GM20431 (cell line): ENCODE measurements at regions not wholly inside any gene's neighbourhood (a gene's known extent, or its start where the extent isn't known, plus 50 kb on each side); places are given as distances from the start of the nearest gene placed in this dataset.

Experiments used
- in situ Hi-C: fragments of 300-500 bp; cut with MseI, MboI; formaldehyde crosslinking; loops from one replicate; pipeline ENCODE4 v1.15.0; 2020; ENCODE audit warnings: low sequenced_read_pairs; ENCODE audit not compliant: unreplicated experiment

DNA sequence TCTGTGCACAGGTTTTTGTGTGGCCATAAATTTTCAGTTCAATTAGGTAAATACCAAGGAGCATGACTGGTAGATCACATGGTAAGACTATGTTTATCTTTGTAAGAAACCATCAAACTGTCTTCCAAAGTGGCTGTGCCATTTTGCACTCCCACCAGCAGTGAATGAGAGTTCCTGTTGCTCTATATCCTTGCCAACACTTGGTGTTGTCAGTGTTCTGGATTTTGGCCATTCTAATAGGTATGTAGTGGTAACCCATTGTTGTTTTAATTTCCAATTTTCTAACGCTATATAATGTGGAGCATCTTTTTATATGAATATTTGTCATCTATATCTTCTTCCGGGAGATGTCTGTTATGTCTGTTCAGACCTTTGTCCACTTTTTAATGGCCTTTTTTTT lies 51.7 kb upstream of the MED4 start:
- in situ Hi-C loops: loop anchor here (25.0 kb wide), 2 partner anchors 441 to 616 kb away; no protein-coding TSS in a partner anchor

DNA sequence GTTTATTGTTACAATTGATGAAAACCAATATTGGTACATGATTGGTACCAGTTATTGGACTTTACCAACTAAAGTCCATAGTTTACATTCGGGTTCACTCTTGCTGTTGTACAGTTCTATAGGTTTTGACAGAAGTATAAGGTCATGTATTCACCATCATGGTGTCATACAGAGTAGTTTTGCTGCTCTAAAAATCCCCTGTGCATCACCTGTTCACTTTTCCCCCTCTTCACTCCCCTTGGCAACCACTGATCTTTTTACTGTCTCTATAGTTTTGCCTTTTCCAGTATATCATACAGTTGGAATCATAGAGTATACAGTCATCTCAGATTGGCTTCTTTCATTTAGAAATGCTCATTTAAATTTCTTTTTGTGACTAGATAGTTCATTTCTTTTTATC lies 51.2 kb upstream of the MED4 start:
- in situ Hi-C loops: loop anchor here (25.0 kb wide), 2 partner anchors 441 to 616 kb away; no protein-coding TSS in a partner anchor
